HUDEP-2 (cell line): ENCODE measurements at regions not wholly inside any gene's neighbourhood (a gene's known extent, or its start where the extent isn't known, plus 50 kb on each side); places are given as distances from the start of the nearest gene placed in this dataset.
"Not testable (repeated sequence)": the region's sequence is repeated elsewhere in the genome, so short reads cannot be mapped to it uniquely, and the experiment has no call there.

Experiments used
- DNase-seq, 76 experiments: peaks; one replicate each; lab custom pipeline; 2025; ENCODE audit not compliant: unreplicated experiment in 76 of 76; lab: John Stamatoyannopoulos, UW

DNA sequence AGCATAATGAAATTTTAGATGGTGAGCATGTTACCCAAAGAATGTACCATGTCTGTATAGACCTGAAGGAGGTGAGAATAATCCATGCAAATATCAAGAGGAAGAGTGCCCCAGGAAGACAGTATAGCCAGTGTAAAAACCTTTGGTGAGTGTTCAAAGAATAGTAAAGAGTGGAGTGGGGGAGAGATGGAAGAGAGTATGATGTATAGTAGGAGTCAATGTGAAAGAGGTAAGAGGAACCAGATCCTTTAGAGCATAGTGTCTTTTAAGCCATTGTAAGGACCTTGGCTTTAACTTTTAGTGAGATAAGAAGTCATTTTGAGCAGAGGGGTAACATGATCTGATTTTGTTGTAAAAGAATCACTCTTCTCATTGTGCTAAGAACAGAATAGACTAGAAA is 1052.3 kb upstream of the ZEB2 start:
- no peak for DNase-seq

DNA sequence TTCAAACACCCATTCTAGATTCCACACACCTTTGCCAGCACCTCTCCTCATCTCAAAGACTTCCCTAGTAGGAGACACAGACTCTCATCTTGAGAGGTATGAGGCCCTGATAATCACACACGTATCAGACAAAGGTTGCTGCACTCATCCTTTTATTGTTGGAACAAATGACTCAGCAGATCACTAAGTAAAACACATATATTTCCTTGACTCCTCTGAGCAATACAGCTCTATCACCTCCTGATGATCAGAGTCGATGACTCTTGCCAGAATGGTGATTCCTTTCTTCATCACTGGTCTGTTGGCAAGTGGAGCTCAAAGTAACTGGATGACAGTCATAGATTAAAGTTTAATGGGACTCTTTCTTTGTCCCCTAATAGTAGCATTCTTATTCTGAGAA is 1049.2 kb upstream of the ZEB2 start:
- DNase-seq = peak in 2 of 76 experiments; percentile 3 to 6

DNA sequence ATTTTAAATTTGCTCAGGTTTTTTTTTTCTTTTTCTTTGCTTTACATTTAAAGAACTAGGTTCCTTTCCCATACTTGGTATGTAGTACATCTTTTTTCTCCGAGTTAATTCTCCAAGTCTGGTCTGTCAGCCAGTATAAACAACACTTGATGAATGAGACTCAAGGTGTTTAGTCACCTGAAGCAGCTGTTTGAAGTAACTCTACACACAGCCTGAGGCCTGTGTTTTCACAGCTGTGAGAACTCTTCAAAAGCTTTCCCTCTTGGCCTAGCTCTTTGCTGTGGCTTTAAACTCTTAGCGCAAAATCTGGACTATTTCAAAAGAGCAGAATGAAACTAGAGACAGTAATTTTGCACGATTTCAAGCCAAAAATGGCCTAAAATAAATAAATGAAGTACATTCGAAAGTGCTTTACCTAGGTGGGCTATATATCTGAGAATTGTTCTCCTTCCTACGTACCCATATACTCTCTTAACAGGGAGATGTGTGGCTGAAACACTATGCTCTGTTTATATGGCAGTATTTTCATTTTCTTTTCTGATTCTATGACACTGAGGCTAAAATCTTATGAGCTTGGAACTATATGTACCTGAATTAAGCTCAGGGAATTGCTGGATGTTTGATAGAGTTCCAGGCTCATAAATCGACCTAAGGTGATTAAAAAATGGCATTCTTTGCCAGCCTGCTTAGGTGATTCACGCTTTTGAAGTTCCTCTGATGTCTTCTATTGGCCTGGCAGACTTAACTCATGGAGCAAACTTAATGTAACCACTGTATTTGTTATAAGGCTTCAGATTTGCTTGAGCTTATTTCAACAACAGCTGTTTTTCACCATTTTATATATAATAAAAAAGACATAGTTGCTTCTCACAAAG is 1044.1 kb upstream of the ZEB2 start:
- no peak for DNase-seq

DNA sequence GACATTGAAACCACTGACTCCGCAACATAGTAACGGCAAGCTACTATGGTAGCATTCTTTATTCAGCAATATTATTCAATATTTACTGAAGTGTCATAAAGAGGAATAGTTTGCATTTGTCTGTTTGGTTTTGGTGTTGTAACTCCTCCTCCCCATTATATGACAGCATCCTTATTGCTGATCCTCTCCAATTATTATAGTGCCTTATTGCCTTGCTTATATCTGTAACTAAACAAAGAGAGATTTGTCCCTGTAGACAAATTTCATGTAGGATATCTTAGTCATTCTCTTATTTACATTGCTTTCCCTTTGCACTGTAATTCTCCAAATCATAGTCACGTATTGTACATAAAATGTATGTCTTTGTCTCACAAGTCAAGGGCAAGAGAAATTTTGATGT is 1041.2 kb upstream of the ZEB2 start:
- no peak for DNase-seq

DNA sequence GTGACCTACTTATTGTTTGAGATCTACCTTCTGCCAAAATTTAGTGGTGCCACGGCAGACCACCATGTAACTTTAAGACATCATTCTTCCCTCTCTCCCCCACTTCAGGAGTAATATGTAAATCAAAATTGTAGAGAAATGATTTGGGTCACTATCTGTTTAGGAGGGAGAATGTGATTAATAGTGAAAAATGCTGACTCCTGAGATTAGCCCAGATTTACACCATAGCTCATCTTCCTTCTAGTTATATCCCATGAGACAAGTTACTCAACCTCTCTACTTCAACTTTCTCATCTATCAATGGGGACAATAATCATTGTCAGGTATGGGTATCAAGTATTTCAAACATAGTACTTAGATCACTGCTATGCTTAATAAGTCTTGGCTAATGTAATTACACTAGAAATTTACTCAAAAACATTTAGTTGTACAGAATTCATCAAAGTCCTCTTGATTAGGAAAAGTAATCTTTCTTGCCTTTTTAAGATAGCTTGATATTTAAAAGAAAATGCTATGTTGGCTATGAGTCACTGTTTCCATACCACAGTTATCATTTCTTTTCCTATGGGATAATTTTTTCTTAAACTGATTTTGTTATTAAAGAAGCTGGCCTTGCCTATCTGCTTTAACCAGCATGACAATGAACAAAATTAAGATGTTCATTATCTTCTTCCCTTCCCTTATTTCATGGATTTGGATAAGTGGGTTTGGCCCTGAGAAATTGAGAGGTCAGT is 1038.9 kb upstream of the ZEB2 start:
- DNase-seq = no peak

DNA sequence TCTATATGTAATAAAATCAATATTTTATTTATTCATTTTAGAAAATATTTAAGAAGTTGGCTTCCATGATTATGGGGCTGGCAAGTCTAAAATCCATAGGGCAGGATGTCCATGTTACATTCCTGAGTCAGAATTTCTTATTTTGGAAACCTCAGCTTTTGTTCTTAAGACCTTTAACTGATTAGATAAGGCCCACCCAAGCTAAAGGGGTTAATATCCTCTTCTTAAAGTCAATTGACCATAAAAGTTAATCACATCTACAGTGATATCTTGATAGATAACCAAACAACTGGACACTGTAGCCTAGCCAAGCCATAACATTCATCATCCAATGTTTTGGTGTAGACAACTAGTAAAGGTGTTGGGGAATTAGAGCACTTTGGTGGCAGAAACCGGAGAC is 1035.4 kb upstream of the ZEB2 start:
- DNase-seq = no peak

DNA sequence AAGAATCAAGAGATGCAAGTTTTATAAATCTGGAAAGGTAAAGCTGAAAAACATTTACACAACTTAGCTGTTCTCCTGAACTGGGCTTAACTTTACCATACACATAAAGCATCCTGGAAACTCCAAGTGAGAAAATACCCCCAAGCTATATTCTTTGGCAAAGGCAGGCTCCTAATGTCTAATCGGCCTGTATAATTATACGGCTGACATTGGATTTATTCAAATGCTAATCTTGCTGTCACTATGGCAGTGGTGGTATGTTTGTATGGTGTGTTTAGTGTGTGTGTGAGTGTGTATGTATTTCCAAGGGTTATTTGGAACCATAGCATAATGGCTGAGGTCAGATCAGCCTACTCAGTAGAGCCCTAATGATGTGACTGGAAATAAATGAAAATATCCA is 1031.8 kb upstream of the ZEB2 start:
- no peak for DNase-seq

DNA sequence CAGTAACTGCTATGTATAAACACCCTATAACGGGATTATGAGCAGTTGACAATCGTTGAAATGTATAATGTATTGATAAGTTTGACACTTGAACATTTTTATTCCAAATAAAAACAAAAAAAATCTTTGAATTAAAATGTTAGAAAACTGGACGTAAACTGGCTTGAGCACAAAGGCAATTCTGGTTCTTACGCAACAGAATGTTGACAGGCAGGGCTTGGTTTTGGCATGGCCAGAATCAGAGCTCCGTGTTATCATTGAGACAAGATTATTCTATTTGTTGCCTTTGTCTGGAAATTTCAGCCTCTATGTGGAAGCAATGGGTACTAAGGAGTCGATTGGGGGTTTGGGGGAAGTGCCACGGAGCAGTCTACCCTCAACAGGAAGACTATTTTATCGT is 1028.6 kb upstream of the ZEB2 start:
- no peak for DNase-seq

DNA sequence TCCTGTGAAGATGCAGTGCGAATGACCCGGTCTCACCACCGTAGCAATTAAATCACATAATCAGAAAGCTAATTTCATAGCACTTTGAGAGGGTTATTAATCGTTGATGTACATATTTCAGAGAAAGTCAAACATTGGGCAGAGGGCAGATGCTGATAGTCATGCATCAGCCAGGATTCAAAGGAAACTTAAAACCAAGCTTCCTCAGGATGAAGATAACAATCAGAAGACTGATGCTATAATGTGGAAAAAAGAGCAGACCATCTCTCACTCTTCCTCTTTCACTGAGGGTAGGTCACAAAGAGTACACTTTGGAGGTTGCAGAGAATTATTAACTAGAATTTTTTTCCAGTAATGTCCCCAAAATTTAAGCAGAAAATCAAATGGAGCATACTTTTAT is 1027.7 kb upstream of the ZEB2 start:
- no peak for DNase-seq

DNA sequence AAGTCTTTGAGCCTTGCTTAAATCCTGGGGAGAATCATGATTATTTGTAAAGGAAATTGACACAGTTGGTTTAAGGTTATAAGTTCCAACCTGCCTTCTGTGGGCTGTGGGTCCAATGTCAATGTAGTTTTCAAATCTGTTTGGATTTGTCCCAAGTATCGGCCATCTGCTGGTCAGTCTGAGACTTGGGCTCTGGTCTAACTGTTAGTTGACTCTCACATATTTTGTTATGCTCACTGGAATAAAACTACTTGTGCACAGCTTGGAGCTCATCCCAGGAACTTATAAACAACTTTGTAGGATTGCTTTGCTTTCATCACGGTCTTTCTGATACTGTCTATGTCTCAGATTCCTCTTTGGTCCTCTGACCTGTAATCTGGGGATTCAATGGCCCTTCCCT is 1026.2 kb upstream of the ZEB2 start:
- DNase-seq = peak in 6 of 76 experiments; percentile 2 to 14 (median 7)

DNA sequence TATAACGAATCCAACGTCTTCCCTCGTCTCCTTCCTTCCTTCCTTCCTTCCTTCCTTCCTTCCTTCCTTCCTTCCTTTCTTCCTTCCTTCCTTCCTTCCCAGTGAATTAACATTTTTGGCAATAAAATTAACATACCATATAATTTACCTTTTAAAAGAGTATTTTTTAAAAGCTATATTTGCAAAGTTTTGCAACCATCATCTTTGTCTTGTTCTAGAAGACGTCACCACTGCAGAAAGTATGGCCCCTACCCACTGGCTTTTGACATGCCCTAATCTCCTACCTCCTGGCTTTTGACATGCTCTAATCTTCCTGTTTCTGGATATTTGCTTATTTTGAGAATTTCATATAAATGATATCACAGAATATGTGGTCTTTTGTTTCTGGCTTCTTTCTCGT is 1023.9 kb upstream of the ZEB2 start:
- no peak for DNase-seq

DNA sequence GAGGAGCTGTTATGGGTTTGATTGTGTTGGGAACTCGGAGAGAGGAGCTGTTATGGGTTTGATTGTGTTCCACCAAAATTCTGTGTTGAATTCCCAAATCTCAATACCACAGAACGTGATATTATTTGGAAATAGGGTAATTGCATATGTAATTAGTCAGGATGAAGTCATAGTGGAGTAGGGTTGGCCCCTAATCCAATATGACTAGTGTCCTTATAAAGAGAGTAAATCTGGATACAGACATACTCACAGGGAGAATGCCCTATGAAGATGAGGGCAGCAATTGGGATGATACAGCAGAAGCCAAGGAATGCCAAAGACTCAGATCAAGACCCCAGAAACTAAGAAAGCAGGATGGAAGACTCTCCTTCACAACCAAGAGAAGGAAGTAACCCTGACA is 1023.2 kb upstream of the ZEB2 start:
- no peak for DNase-seq

DNA sequence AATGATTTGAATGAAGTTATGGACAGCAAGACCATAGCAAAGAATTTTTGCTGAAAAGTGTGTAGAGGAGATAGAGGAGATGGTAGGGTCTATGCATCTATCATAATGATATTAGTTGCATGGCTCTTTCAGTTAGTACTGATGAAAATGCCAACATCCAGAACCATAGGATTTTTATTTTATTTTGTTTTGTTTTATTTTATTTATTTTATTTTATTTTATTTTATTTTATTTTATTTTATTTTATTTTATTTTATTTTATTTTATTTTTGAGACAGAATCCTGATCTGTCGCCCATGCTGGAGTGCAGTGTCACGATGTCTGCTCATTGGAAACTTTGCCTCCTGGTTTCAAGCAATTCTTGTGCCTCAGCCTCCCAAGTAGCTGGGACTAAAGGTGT is 1021.1 kb upstream of the ZEB2 start:
- no peak for DNase-seq

DNA sequence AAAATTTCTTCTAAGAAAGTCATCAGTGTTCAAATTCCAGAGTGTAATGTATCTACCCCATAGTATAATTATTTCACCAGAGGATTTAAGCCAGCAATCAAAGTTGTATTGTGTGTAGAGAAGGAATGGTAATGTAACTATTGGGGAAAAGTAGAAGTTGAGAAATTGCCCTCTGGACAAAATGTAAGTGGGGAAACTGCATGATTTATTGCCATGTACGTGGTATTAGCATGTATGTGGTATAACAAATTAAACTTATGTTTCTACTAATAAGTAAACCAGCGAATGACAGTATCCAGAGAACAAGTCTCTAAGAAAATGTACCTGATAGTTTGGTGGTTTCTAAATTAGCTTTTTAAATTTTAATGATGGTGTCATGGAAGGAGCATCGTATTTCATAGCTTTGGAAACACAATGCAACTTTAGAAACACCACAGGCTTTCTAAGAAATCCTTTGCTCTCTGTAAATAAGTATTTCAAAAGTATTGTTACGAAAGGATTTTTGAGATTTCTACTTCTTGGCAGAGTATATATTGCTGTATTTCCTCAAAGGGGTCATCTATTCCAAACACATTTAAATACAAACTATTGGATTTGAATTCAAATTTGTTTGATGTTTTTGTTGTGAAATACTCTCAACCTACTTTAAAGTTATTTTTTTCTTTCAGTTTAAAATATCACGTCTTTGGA is 1018.9 kb upstream of the ZEB2 start:
- no peak for DNase-seq

DNA sequence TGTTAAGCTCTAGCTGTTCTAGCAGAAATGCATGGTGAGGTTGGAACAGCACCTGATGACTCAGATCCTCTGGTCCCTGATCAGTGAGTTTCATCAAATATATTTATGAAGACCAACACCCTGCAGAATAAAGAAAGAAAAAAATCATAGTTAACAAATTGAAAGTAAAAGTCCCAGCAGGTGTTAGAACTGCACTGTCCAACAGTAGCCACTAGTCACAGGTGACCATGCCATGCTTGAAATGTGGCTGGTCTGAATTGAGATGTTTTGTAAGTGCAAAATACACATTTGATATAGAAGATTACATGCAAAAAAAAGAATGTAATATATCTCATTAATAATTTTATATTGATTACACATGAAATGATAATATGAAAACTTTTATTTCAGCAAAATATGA is 1010.7 kb upstream of the ZEB2 start:
- no peak for DNase-seq

DNA sequence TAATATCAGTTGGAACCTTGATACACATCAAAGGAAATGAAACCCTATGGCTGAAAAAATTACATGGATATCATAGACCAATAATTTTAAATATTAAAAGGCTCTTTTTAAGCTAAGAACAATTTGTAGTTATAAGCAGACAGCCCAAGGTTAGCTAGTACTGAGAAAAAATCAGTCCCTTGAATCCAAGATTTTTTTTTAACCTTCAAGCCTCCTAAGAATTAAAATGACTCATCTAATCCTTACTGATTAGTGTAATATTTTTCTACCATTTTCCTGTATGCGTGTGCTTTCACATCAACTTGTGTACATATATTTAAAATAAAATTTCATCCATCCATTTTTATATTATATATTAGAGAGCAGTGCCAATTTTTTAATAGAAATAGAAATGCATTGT is 1004.9 kb upstream of the ZEB2 start:
- no peak for DNase-seq

DNA sequence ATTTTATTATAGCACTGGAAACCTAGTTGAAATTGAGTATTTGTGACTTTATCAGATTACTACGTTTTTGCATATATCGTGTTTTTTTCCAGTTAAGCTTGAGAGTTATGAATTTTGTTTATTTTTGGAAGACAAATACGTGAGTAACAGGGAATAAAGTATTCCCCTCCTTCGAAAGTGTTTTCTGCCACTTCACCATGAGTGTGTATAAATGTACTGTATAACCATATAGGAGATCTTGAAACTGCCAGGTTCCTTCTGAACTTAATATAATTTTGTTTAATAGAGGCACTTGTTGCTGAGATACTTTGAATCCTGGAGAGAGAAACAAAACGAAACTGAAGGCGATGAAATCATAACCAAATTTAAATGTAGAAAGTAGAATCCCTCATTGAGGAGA is 1004.4 kb upstream of the ZEB2 start:
- DNase-seq = no peak

DNA sequence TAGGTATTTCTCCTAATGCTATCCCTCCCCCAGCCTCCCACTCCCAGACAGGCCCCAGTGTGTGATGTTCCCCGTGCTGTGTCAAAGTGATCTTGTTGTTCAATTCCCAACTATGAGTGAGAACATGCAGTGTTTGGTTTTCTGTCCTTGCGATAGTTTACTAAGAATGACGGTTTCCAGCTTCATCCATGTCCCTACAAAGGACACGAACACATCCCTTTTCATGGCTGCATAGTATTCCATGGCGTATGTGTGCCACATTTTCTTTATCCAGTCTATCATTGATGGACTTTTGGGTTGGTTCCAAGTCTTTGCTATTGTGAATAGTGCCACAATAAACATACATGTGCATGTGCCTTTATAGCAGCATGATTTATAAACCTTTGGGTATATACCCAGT is 999.3 kb upstream of the ZEB2 start:
- not testable (repeated sequence) for DNase-seq

DNA sequence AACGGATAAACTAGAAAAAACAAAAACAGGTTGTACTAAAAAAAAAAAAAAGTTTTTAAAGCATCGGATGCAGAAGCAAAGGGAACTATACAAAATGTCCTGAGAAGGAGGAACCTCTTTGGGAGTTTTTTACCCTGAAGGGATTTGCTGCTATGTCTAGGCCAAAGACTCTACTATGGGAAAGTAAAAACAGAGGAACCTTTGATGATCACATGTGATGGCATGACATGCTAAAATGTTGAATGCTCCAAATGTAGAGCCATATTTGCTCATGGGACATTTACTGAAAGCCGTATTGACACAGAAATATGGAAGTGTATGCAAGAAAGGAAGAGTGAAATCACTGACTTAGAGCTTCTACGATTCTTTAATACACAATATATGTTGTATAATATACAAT is 992.0 kb upstream of the ZEB2 start:
- DNase-seq = no peak

DNA sequence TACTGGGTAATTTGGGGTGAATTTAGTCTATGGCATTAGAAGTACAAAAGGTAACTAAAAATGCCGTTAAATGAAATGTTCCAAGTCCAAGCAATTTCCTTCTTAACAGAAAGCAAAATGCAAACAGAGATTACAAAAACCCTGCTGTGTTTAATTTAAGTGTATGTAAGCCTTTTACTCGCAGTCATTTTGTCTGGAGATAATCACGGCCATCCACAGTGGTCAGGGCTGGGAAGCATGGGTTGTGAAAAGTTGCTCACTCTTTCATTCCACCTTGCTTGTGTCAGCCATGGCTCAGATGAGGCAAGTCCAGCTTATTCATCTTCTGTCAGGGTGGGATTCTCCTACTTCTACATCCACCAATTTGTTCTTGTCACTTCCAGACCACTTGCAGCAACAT is 983.6 kb upstream of the ZEB2 start:
- DNase-seq = no peak

DNA sequence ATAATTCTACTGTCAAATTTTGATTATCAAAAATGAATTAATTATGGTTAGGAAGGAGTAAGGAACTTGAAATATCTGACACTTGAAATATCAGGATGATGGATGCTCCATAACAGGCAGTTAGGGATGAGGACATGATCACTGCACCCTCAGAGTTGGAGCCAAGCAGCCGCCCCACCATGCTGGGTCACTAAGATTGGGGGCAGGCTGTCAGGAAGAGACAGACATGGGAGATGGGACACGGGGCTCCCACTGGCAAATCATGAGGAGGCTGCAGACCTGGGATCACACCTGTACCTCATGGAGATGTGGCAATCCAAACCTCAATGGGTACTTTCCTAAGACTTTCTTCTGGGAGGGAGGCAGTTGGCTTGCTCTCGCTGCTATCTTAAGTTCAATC is 982.0 kb upstream of the ZEB2 start:
- DNase-seq = no peak

DNA sequence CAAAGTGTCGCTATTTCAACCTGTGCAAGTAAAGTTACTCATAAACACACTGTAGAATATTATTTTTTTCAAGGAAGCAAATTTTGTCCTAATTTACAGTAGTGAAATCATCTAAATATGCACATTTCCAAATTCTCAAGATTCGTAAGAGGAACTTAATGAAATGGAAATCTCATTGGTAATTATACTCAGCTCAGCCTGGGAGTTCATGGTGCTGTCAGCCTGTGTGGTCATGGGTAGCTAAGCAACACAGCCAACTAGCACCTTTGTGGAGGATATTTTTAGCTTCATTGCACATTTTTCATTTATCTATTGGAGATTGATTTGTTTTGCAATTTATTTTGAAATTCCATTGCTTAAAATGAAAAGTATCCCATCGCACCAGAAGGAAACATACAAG is 975.7 kb upstream of the ZEB2 start:
- DNase-seq = no peak
